Suprapubic skin (tissue), 4 donors: ENCODE measurements at regions not wholly inside any gene's neighbourhood (a gene's known extent, or its start where the extent isn't known, plus 50 kb on each side); places are given as distances from the start of the nearest gene placed in this dataset.

ENCODE experiments used
- EP300 ChIP-seq: sonication (generic); formaldehyde crosslinking; IDR thresholded peaks from one replicate; pipeline ENCODE4 v1.6.1; 2017; ENCODE audit warnings: antibody characterized with exemption
- POLR2A ChIP-seq, 2 donors: fragments of 450-650 bp; IDR thresholded peaks; one replicate each; pipeline ENCODE4 v1.6.1; 2017; ENCODE audit warnings: antibody characterized with exemption in 2 of 2, mild to moderate bottlenecking in 2 of 2, moderate library complexity in 2 of 2
- POLR2AphosphoS5 ChIP-seq, 3 donors: sonication (generic); formaldehyde crosslinking; IDR thresholded peaks; one replicate each; pipeline ENCODE4 v1.6.1; 2017; ENCODE audit warnings: antibody characterized with exemption in 3 of 3
- TF ChIP-seq, protein P1 (sequence below), 2 donors: fragments of 200-600 bp in 1 of 2; fragments of 450-650 bp in 1 of 2; sonication (generic) in 1 of 2; IDR thresholded peaks; one replicate each; pipeline ENCODE4 v1.5.1; 2016 to 2019; ENCODE audit warnings: antibody characterized with exemption in 2 of 2, mild to moderate bottlenecking in 1 of 2, moderate library complexity in 1 of 2

DNA sequence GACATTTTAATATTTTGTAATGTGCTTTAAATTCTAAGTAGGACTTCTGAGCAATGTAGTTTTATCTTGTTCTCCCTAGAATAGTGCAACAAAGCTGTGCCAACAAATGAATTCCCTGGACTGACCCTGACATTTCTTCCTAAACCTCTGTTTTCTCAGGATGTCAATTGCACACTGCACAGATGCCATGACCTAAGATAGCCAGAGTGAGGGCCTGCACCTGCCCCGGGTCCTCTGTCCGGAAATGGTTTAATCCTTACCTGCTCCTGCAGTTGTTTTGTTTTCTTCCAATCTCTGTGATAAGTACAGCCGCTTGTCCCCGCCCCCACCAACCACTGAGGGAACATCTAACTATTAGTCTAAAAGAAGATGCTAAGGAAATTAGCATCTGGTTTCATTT lies 831.5 kb downstream of the GALC start:
- TF ChIP-seq POLR2AphosphoS5 (IDR thresholded peaks at IDR 0.05) (no peak), POLR2A (IDR thresholded peaks at IDR 0.05) (no peak), EP300 (no peak)
- TF ChIP-seq, protein P1, sequence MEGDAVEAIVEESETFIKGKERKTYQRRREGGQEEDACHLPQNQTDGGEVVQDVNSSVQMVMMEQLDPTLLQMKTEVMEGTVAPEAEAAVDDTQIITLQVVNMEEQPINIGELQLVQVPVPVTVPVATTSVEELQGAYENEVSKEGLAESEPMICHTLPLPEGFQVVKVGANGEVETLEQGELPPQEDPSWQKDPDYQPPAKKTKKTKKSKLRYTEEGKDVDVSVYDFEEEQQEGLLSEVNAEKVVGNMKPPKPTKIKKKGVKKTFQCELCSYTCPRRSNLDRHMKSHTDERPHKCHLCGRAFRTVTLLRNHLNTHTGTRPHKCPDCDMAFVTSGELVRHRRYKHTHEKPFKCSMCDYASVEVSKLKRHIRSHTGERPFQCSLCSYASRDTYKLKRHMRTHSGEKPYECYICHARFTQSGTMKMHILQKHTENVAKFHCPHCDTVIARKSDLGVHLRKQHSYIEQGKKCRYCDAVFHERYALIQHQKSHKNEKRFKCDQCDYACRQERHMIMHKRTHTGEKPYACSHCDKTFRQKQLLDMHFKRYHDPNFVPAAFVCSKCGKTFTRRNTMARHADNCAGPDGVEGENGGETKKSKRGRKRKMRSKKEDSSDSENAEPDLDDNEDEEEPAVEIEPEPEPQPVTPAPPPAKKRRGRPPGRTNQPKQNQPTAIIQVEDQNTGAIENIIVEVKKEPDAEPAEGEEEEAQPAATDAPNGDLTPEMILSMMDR (IDR thresholded peaks at IDR 0.05): no peak
